Muscle of arm (tissue), 1 donor: ENCODE measurements at regions not wholly inside any gene's neighbourhood (a gene's known extent, or its start where the extent isn't known, plus 50 kb on each side); places are given as distances from the start of the nearest gene placed in this dataset.

Experiments
- DNase-seq: peaks from one replicate; pipeline ENCODE4 v3.0.0-alpha.2; 2013

- no peak for DNase-seq
These were observed 67.8 kb upstream of the FAM47B start for GRCh38 chrX:34874763-34875162.

DNA sequence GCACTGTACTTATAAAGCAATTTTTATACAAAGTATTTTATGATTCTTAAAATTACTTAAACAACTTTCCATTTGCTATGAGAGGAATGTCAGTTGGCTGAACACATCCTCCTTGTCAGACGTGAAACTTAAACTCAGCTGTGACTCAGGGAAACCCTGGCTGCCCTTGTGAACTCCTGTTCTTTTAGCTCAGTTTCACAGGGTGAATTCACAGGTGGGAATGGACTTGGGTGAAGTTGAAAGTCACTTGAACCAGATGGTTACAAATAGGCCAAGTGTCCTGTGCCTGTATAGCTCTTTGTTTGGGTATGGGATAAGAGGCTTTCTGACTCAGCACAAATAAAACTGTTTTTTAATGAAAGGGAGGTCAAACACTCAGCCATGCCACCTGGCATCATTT is 67.4 kb upstream of the FAM47B start:
- DNase-seq = peak; percentile 11

- DNase-seq = no peak
These were observed 65.2 kb upstream of the FAM47B start for GRCh38 chrX:34877436-34877835.

GRCh38 chrX:34879346-34879745 is 63.2 kb upstream of the FAM47B start:
- no peak for DNase-seq

GRCh38 chrX:34879886-34880285 is 62.7 kb upstream of the FAM47B start:
- DNase-seq = no peak

DNA sequence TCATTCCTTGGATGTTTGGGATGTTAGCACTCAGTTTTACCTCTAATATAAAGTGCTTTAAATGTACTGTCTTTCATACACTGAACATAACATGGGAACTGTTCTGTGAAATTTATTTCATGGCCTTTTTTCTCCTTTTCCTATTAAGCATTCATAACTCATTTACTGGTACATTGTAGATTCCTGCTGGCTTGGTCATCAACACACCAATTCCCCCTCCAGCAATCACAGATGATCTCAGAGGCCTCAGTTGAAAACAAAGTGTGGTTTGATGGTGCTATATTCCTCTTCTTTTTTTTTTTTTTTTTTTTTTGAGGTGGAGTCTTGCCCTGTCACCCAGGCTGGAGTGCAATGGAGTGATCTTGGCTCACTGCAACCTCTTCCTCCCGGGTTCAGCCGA is 61.9 kb upstream of the FAM47B start:
- no peak for DNase-seq

DNA sequence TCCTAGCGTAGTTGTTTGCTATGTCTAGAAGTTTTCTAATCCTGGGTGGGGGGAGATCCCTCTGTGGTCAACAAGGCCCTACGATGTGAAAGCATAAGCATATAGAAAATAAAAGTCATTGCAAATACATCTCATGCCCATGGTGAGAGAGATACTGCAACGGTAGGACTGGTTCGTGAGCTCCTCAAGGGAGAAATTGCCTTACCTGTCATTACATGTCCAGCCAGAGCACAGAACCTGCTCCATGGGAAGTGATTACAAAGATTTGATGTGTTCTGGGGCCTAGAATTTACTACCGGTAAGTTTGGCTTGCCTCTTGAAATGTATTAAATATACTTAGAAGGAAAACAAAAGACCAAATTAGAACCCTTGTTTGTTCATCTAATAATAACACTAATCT is 60.9 kb upstream of the FAM47B start:
- DNase-seq = no peak

GRCh38 chrX:34884817-34885216 is 57.8 kb upstream of the FAM47B start:
- DNase-seq = no peak

DNA sequence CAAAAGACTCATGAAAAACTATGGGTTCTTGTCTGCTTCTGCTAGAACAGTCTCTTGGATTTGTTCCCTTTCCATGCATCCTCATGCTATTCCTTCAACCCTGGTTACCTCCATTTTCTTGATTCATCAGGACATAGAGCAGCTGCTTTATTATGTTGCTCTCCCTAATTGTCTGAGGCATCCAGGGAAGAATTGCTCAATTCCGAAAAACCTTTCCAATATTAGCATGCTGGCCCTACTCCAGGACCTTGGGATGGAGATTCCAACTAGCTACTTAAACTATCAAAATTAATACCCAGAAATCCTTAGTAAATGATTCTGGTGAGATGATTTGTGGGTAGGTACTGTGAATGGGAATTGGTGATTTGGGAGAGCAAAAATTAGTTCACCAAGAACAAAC is 56.6 kb upstream of the FAM47B start:
- DNase-seq = no peak

DNA sequence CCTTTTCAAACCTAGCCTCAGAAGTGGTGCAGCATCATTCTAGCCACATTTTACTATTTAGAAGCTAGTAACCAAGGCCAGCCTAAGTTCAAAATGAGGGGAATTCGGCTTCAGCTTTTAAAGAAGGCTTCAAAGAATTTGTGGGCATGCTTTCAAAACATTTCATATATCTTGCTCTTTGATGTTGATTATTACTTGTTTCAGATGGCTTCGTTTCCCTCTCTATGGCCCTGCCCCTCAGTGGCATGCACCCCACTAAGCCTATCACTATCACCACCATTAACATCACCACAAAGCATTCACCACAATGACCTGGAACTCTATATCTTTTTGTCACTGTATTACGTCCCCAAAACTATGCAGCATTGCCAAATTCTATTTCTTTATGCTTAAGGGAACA is 51.2 kb upstream of the FAM47B start:
- no peak for DNase-seq
